ENCODE measurements at regions not wholly inside any gene's neighbourhood (a gene's known extent, or its start where the extent isn't known, plus 50 kb on each side); places are given as distances from the start of the nearest gene placed in this dataset.
"Not testable (repeated sequence)": the region's sequence is repeated elsewhere in the genome, so short reads cannot be mapped to it uniquely, and the experiment has no call there.

GRCh38 chr2:106282462-106283170, 88.5 kb upstream of the UXS1 start:
- Histone ChIP-seq H3K27ac (ENCODE audit: low read depth in 2 of 2, low read length in 1 of 2) (no peak overlapping the region), H3K9ac (no peak overlapping the region), H3K4me3 (ENCODE audit: low read depth in 2 of 2, low read length in 1 of 2) (no peak overlapping the region), H3K4me1 (ENCODE audit: control insufficient read depth in 1 of 2, insufficient read depth in 2 of 2, low read depth in 1 of 2, low read length in 1 of 2) (peaks cover 0 to 7% of the 10 kb centered on the region in 2 experiments; a peak in 1 of 4 replicates), H3K36me3 (replicated peaks in 1 of 2; ENCODE audit: control insufficient read depth in 1 of 2, insufficient read depth in 2 of 2, low read length in 1 of 2) (no peaks in the 10 kb centered on the region), H3K27me3 (ENCODE audit: insufficient read depth) (no peaks in the 10 kb centered on the region), H3K9me3 (no peaks in the 10 kb centered on the region), H3K9me2 (no peaks in the 10 kb centered on the region), H3F3A (replicated peaks; ENCODE audit: insufficient read depth) (no peaks in the 10 kb centered on the region), H3K79me2 (ENCODE audit: insufficient read depth) (no peaks in the 10 kb centered on the region), H3K4me2 (no peak overlapping the region), H4K20me1 (ENCODE audit: insufficient read depth) (no peaks in the 10 kb centered on the region), H2AFZ (ENCODE audit: low read depth) (no peak overlapping the region)
- TF ChIP-seq TAF1 (IDR thresholded peaks at IDR 0.05; ENCODE audit: borderline replicate concordance, low read depth, low read length) (no peak), EZH2phosphoT487 (IDR thresholded peaks at IDR 0.05; ENCODE audit: borderline replicate concordance, low read depth) (no peak), ELF1 (IDR thresholded peaks at IDR 0.05) (no peak), YY1 (IDR thresholded peaks at IDR 0.05; ENCODE audit: low read depth) (no peak), FOXM1 (IDR thresholded peaks at IDR 0.05; ENCODE audit: low read depth) (no peak)
- ChIA-PET POLR2A (no interaction called here), CTCF (no interaction called here)
- DNase-seq: no peak
- WGBS (ENCODE audit: low lambda C conversion rate): 37% methylated on average over 11 of the region's 12 CpGs

- H3K4me1 ChIP-seq (ENCODE audit: control insufficient read depth in 1 of 2, insufficient read depth in 2 of 2, low read depth in 1 of 2, low read length in 1 of 2); H3K4me2 ChIP-seq; H3K9me3 ChIP-seq; DNase-seq; H3K36me3 ChIP-seq (replicated peaks in 1 of 2; ENCODE audit: control insufficient read depth in 1 of 2, insufficient read depth in 2 of 2, low read length in 1 of 2); H3F3A ChIP-seq (replicated peaks; ENCODE audit: insufficient read depth); H3K9ac ChIP-seq; H3K27ac ChIP-seq (ENCODE audit: low read depth in 2 of 2, low read length in 1 of 2); H3K9me2 ChIP-seq; H2AFZ ChIP-seq (ENCODE audit: low read depth); H4K20me1 ChIP-seq (ENCODE audit: insufficient read depth); CTCF ChIA-PET; H3K4me3 ChIP-seq (ENCODE audit: low read depth in 2 of 2, low read length in 1 of 2); POLR2A ChIA-PET; H3K79me2 ChIP-seq (ENCODE audit: insufficient read depth); H3K27me3 ChIP-seq (ENCODE audit: insufficient read depth): not testable (repeated sequence)
- 62% methylated on average over 6 of the region's 11 CpGs for WGBS (ENCODE audit: low lambda C conversion rate)
These were observed 87.9 kb upstream of the UXS1 start for GRCh38 chr2:106281907-106282430.

GRCh38 chr2:106280722-106281446, 86.8 kb upstream of the UXS1 start:
- Histone ChIP-seq H3K4me3 (ENCODE audit: low read depth in 2 of 2, low read length in 1 of 2) (no peak overlapping the region), H3K36me3 (replicated peaks in 1 of 2; ENCODE audit: control insufficient read depth in 1 of 2, insufficient read depth in 2 of 2, low read length in 1 of 2) (no peaks in the 10 kb centered on the region), H3K9me2 (no peaks in the 10 kb centered on the region), H3K9ac (no peak overlapping the region), H3F3A (replicated peaks; ENCODE audit: insufficient read depth) (no peaks in the 10 kb centered on the region), H3K27ac (ENCODE audit: low read depth in 2 of 2, low read length in 1 of 2) (no peak overlapping the region), H2AFZ (ENCODE audit: low read depth) (no peak overlapping the region), H3K9me3 (no peaks in the 10 kb centered on the region), H4K20me1 (ENCODE audit: insufficient read depth) (no peaks in the 10 kb centered on the region), H3K79me2 (ENCODE audit: insufficient read depth) (no peaks in the 10 kb centered on the region), H3K4me1 (ENCODE audit: control insufficient read depth in 1 of 2, insufficient read depth in 2 of 2, low read depth in 1 of 2, low read length in 1 of 2) (peaks cover 0 to 7% of the 10 kb centered on the region in 2 experiments; a peak in 1 of 4 replicates), H3K27me3 (ENCODE audit: insufficient read depth) (no peaks in the 10 kb centered on the region), H3K4me2 (no peak overlapping the region)
- CTCF ChIA-PET: interaction anchor here (0.6 kb wide), 1 partner anchor 552 kb away, joined by 3 read pairs; no protein-coding TSS in a partner anchor
- POLR2A ChIA-PET: interaction anchor here (0.6 kb wide), 1 partner anchor 20 kb away, joined by 3 read pairs; no protein-coding TSS in a partner anchor
- TF ChIP-seq CHD2 (IDR thresholded peaks at IDR 0.05; ENCODE audit: low read length, partially characterized antibody) (no peak), FOXJ3 (CRISPR knock-in tag; IDR thresholded peaks at IDR 0.05) (no peak), GATA2 (CRISPR knock-in tag; IDR thresholded peaks at IDR 0.05) (no peak), SIN3A (IDR thresholded peaks at IDR 0.05; ENCODE audit: borderline replicate concordance, low read depth, low read length) (no peak), REST (IDR thresholded peaks at IDR 0.05; ENCODE audit: low read depth, low read length) (no peak), TAF1 (IDR thresholded peaks at IDR 0.05; ENCODE audit: borderline replicate concordance, low read depth, low read length) (no peak), USF2 (IDR thresholded peaks at IDR 0.05; ENCODE audit: borderline replicate concordance, low read depth, low read length) (no peak), RCOR1 (IDR thresholded peaks at IDR 0.05; ENCODE audit: low read length) (no peak), RAD21 (IDR thresholded peaks at IDR 0.05; ENCODE audit: low read length) (no peak), GABPA (IDR thresholded peaks at IDR 0.05; ENCODE audit: low read depth) (no peak), MAX (IDR thresholded peaks at IDR 0.05; ENCODE audit: low read depth) (no peak), NFIC (IDR thresholded peaks at IDR 0.05; ENCODE audit: borderline replicate concordance) (no peak)
- WGBS (ENCODE audit: low lambda C conversion rate): 58% methylated on average over 10 of the region's 10 CpGs
- no peak for DNase-seq

Measured in SK-N-SH (cell line).